Endothelial cell of hepatic sinusoid (primary cell): ENCODE measurements at regions not wholly inside any gene's neighbourhood (a gene's known extent, or its start where the extent isn't known, plus 50 kb on each side); places are given as distances from the start of the nearest gene placed in this dataset.

Source experiments
- in situ Hi-C: cut with HindIII; loops from 2 replicates; pipeline ENCODE4 v1.10.0; 2017; ENCODE audit warnings: low sequenced_read_pairs

DNA sequence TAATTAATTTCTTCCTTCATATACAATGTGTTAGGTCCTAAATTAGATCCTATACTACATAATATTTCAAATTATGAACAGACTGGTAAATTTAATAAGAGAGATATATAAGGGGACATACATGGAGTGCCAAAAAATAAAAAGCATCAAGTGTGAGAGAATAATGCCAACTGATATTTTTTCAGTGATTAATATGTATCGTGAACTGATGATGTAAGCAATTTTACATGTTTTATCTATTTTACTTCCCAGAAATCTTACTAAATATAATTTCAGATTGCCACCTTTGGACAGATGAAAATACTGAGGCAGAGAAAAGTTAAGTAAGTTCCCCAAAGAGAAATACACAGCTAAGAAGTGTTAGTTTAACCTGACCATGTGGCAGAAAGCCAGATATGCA is 870.8 kb downstream of the SLITRK5 start:
- in situ Hi-C loops = no loop called here

DNA sequence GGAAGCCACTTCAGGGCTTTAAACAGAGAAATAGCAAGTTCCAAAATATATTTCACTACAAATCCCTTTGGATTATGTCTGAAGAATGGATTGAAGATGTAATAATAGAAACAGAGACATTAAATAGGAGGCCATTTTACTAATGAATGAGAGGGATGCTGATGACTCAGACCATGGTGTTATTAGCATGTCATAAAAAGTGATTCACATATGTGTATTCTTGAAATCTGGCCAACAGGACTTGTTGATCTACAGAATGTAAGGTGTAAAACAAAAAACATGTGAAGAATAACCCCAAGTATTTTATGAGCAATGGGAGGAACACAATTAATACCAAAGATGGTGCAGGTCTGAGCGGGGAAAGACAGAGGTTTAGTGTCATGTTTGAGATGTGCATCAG is 873.7 kb downstream of the SLITRK5 start:
- in situ Hi-C loops = no loop called here

DNA sequence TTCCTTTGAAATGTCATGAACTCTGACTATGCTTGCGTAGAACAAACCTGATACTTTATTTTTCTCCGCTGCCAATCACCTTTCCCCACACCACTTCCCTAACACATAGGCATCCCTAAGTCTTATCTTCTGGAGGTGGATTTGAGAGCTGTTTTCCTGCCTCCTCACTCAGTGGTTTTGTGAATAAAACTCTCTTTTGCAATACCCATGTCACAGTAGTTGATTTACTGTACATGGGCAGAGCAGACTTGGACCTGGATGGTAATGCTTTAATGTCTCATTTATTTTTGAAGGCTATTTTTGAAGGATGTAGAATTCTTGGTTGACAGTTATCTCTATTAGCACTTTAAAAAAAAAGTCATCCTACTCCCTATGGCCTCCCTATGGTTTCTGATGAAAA is 881.8 kb downstream of the SLITRK5 start:
- in situ Hi-C loops = no loop called here

DNA sequence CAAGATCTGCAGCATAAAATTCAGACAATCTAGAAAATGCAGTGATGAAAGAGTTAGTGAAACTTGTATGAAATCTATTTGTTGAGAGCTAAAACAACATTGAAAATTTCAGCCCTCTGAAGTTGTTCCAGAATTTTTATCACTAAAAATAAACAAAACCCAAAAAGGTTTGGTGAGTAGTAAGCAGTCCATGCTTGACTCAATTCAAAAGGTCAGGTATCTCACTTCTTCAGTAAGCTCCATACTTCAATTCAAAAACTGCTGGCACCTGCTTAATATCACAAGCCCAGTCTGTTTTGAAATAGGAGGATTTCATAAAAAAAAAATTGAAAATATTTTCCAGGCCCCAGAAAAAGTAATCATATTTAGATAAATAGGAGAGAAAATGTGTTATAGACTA is 894.4 kb downstream of the SLITRK5 start:
- in situ Hi-C loops = no loop called here

DNA sequence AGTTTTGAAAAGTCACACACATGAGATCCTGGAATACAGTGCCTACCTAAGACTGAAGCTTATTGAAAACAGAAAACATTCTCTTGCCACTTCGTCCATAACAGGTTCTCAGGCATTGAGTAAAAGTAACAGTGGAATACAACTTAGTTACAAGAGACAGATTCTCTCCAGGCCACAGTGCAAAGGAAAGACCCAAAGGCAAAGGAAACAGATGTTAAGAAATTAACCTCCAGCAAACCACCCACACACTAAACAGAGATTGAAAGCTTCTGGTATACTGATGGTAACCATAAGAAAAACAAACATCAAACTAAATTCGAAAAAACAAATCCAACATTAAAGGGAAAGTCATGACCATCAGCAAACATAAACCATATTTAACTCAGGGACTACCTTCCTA is 914.7 kb downstream of the SLITRK5 start:
- in situ Hi-C loops = no loop called here

DNA sequence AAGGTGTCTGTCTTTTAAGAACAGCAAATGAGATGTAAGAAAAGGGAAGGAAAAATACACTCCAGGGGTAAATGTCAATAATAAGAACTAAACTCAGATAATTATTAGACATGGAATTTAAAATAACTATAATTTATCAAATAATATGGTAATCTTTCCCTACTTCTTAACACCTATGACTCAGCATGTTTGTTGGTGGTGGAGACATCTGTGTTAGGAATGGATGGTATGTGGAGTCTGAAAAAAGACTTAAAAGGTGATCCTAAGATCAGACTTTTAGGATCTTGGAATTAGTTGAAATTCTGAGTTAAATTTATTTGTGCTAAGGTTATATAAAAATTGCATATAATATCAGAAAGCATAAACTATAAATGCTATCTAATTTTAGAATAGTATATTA is 915.1 kb downstream of the SLITRK5 start:
- in situ Hi-C loops = no loop called here

DNA sequence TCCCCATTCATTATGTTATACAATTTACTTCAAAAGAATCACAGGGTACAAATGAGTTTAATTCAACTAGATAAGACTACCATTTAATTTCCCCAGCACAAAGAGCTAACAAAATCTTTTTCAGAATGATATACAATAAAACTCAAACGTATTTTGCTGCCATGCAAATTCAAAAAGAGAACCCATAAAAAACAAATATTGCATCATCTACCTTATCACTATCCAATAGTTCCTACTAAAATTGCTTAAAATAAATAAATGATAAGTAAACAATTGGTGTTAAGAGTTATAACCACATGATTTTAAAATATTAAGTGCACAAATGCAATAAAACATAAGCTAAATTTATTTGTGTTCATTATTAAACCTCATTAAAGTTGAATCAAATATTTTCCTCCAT is 919.4 kb downstream of the SLITRK5 start:
- in situ Hi-C loops = loop anchor here (5.0 kb wide), 1 partner anchor 87 kb away; no protein-coding TSS in a partner anchor

DNA sequence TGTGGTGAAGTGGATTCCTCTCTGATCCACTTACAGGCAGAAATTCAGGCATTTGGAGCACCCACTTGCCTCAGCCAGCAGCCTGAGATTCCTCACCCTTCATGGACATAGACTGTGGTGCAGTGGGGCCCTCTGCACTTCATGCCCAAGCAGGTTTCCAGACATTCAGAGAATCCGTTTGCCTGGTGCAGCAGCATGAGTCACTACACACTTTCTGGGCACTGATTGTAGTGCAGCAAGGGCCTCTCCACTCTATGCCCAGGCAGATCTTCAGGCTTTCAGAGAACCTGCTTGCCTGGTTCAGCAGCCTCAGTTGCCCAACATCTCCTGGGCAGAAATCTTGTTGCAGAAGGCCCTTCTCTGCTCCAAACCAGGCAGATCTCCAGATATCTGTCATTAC is 920.9 kb downstream of the SLITRK5 start:
- in situ Hi-C loops = loop anchor here (5.0 kb wide), 1 partner anchor 85 kb away; no protein-coding TSS in a partner anchor

DNA sequence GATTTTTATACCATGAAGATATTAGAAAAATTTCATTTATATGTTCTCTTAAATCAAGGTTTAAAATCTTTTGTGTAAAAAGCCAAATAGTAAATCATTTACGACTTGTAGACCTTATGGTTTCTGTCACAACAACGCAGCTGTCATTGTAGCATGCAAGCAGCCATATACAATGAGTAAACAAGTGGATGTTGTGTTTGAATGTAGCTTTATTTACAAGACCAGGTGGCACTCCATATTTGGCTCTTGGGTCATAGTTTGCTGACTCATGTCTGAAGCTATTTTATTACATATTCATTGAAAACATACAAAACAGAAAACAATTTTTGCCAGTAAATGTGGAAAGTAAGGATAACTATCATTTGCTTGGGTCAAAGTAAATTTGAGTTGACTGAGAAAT is 930.8 kb downstream of the SLITRK5 start:
- in situ Hi-C loops = no loop called here

DNA sequence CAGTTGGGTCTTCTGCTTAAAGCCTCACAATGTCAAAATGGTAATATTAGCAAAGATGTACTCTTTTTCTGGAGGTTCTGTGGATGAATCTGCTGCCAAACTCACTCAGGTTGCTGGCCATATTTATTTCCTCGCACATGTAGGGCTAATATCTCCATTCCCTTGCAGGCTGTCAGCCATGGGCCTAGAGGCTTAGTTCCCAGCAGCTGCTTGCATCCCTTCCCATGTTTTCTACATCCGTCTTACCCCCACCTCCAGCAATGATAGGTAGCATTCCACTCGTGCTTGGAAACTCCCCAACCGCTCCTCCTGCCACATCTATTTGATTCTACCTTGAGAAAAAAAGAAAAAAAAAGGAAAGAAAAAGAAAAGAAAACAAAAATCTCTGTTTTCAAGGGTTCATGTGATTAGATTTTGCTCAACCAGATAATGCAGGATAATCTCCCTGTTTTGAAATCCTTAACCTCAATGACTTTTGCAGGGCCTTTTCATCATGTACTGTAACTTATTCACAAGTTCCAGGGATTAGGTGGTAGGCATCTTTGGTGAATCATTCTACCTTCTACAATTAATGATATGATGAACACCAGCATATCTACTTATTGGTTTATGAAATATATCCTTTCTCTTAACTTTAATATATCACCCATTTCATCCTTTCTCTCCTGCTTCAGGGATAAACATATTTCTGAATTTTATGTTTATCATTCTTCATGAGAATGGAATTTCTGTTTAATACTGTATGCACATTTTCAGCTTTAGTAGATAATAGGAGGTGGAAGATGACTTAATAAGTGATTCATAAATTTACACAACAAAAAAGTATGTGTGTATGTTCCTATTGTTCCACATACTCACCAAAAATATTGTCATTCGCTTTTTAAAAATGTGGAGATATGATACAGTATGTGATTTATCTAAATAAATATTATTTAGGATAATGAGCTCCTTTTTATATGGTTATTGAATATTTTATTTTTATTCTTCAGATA is 931.9 kb downstream of the SLITRK5 start:
- in situ Hi-C loops = no loop called here

DNA sequence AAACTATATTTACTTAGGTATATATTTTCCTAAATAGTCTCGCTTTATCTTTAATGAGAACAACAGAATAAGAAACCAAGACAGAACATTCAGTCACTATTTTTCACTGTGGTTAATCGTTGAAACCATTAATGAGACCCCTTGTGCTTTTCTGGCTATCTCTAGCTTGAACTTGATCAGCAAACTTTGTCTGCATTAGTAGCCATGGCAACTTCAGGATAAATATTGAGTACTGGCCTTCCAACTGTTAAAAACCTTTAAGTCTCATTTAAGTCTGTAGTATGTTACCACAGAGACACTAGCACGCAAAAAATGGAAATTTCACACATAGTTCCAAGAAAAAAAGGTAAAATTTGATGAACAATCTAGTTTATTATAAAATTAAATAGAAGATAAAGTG is 946.0 kb downstream of the SLITRK5 start:
- in situ Hi-C loops = no loop called here

DNA sequence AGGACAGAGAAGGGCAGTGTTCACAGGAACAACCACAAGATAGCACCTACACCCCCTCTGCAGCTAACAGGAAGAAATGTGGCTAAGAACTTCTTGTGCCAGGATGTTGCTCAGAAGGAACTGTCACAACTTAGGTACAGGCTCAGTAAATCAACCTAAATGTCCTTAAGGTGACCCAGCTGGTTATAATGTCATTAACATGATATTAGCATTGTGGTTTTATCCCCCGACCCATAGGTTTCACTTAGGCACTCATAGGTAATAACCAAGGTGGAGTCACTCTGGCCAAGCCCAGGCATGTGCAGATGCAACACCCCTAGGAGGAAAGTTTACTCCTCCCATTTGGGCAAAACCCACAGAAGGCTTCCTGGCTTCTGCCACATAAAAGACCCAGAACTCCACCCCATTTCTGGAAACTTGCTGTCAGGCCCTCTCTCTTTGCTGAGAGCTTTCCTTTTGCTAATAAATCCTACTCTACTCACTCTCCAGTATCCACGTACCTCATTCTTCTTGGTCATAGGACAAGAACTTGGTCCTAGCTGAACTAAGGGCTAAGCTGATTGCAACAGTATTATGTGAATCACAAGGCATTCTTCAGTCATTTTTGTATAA is 951.3 kb downstream of the SLITRK5 start:
- in situ Hi-C loops = no loop called here

DNA sequence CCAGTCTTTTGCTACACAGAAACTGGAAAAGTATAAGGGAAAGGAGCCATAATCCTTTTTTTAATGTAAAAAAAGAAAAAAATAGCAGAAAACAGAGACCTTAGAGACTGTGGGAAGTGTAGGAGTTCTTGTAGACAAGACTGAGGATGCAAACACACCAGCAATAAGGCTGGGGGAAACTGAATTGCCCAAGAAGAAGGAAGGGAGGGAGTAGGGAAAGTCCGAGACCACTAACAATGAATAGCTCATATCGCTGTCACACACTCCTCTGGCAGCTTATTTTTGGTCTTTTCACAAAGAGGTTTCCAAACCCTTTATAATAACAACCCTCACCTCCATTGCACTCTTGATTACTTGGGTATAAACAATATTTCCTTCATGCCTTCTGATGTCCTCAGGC is 952.0 kb downstream of the SLITRK5 start:
- in situ Hi-C loops = no loop called here

DNA sequence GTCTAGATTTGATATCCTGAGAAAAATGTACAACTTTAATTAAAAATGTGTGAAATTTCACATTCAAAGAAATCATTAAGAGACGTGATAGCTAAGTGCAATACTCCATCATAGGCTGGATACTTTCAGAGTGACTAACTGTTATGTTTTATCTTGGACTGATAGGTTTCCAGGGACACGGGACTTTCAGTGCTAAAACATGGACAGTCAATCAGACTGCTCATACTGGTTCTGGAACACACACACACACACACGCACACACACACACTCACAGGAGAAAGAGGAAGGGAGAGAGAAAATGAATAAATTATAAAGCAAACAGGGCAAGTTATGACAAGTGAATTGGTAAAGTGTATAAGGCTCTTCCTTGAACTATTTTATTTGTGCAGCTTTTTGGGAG is 955.9 kb downstream of the SLITRK5 start:
- in situ Hi-C loops = no loop called here

DNA sequence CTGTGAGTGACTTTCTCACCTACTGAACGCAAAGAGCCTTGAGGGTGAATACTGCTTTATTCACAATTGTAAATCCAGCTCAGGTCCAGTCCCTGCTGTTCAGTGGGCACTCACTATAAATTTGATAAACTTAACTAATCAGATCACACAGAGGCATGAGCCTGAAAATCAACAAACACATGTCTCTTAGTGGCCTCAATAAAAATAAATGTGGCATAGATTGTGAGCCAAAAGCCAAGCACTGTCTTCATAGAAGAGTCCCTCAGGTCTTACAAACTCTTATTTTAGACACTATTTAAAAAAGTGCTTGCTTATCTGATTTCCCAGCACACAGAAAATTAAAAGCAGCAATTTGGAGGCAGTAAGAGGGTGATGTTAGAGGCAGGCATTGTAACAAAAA is 957.7 kb downstream of the SLITRK5 start:
- in situ Hi-C loops = no loop called here

DNA sequence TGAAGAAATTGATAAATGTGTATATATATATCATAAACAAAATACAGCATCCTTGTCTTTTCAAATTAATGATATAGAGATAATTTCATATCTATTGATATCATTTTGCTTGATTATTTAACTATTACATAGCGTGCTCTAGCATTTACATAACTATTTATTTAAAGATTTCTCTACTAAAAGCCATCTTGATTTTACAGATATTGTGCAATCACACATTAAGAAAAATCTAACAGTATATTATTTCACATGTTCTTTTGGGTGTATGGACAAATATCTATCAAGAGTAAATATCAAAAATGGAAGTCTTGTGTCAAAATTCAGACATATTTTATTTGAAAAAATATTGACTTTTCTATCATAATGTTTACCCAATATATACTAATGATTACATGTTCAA is 966.8 kb downstream of the SLITRK5 start:
- in situ Hi-C loops = no loop called here

DNA sequence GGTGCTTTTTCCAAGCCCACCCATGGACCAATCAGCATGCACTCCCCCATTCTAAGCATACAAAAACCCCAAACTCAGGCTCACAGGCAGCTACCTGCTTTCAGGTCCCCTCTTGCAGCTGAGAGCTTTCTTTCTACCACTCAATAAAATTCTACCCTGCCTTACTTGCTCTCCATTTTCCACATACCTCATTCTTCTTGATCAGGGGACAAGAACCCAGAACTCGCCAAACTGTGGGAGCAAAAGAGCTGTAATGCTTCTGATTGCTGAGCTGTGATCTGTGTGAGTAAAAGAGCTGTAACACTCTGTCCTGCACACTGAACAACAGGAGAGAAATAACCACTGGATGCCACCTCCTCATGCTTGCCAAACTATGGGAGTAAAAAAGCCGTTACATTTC is 972.1 kb downstream of the SLITRK5 start:
- in situ Hi-C loops = no loop called here

DNA sequence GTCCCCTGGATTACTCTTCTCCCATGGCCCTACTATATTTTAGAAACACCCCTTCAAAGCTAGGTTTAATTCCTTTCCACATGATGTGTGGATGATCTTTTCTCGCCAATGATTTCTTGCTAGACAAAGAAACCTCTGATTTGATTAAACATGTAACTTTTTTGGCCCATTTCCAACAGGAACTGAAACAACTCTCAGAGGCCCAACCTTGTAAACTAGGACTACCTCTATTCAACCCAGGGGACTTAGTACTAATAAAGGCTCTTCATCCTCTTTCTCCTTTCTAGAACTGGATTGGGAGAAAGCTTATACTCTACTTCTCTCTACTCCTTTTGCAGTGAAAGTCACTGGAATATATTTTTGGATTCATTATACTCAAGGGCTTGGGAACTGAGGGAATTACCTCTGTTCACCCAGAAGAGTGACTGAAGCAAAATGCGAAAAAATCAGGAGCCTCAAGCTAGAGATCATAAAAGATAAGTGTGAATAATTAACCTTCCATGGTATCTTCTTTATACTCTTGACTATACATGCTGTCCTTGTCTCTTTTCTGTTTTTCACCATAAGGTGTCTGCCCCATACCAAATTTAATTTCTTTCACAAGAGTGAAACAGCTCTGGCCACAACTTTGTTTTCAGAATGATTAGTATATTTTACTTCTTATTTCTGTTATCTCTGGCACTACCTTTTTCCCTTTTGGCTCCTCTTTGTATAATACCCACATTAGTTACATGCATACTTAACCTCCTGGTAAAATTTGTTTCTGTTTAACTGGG is 977.6 kb downstream of the SLITRK5 start:
- in situ Hi-C loops = no loop called here

DNA sequence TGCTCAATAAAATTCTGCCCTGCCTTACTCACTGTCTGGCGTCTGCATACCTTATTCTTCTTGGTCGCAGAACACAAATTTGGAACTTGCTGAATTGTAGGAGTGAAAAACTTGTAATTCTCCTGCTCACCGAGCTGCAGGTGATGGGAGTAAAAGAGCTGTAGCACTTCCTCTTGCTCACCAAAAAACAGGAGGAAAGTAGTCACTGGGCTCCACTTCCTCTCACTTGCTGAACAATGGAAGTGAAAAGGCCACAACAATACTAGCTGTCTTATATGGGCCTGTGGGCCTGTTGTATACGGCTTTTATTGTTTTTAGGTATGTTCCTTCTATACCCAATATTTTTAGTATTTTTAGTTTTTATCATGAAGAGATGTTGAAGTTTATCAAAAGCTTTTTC is 978.7 kb downstream of the SLITRK5 start:
- in situ Hi-C loops = no loop called here

DNA sequence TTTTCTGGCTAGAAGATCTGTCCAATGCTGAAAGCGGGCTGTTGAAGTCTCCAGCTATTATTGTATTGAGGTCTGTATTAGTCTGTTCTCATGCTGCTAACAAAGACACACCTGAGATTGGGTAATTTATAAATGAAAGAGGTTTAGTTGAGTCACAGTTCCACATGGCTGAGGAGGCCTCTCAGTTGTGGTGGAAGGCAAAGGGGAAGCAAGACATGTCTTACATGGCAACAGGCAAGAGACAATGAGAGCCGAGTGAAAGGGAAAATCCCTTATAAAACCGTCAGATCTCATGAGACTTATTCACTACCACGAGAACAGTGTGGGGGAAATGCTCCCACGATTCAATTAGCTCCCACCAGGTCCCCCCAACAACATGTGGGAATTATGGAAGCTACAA is 980.4 kb downstream of the SLITRK5 start:
- in situ Hi-C loops = no loop called here

DNA sequence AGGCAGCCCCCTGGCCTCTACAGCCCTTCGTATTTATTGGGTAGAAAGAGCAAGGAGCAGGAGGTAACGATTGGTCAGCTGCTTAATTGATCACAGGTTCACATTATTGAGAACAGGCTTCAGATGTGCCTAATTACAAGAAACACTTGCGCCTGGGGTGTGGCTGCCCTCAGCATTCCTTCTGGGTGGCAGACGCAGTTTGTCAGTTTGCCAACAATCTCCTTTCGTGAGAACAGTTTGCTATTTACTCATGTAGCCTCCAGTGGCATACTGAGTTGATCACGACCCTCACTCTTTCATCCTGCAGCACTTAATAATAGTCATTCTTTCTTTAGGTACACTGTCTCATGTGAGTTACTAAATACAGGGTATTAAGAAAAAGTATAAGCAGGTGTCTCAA is 985.6 kb downstream of the SLITRK5 start:
- in situ Hi-C loops = no loop called here

DNA sequence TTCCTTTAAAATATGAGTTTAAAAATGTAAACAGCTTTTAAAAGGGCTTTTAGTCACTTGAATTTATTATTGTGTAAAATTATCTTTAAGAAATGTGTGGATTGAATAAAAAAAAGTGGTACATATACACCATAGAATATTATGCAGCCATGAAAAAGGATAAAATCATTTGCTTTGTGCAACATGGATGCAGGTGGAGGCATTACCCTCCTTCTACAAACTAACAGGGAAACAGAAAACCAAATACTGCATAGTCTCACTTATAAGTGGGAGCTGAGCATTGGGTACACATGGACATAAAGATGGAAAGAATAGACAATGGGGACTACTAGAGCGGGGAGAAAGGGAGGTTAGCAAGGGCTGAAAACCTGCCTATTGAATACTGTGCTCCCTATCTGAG is 999.3 kb downstream of the SLITRK5 start:
- in situ Hi-C loops = no loop called here
